Kidney (tissue), 13 donors: ENCODE measurements at regions not wholly inside any gene's neighbourhood (a gene's known extent, or its start where the extent isn't known, plus 50 kb on each side); places are given as distances from the start of the nearest gene placed in this dataset.
"Not testable (repeated sequence)": the region's sequence is repeated elsewhere in the genome, so short reads cannot be mapped to it uniquely, and the experiment has no call there.

Source experiments
- DNase-seq, 5 donors: peaks; one replicate each; pipeline ENCODE4 v3.0.0-alpha.2; 2013 to 2020
- FAIRE-seq: peaks from 2 replicates; lab custom pipeline; 2012; peaks lifted over from hg19 to GRCh38; lab: Jason Lieb, UNC
- H3K27ac ChIP-seq, 2 donors: one replicate each; pipeline ENCODE4 v1.7.0; 2013; ENCODE audit warnings: low read depth in 2 of 2, low read length in 2 of 2, inconsistent platforms in 1 of 2
- H3K27me3 ChIP-seq: one replicate; pipeline ENCODE4 v1.7.1; 2013; ENCODE audit warnings: low read length, inconsistent platforms; ENCODE audit not compliant: control insufficient read depth, insufficient read depth
- H3K36me3 ChIP-seq, 3 donors: one replicate each; pipeline versions ENCODE4 v1.7.0 to v1.7.1; 2013; ENCODE audit warnings: low read length in 3 of 3, control low read depth in 1 of 3, inconsistent platforms in 1 of 3; ENCODE audit not compliant: insufficient read depth in 3 of 3, control insufficient read depth in 2 of 3
- H3K4me1 ChIP-seq, 3 donors: one replicate each; pipeline versions ENCODE4 v1.7.0 to v1.7.1; 2013; ENCODE audit warnings: low read length in 3 of 3, inconsistent platforms in 1 of 3, low read depth in 1 of 3; ENCODE audit not compliant: control insufficient read depth in 2 of 3, insufficient read depth in 2 of 3
- H3K4me3 ChIP-seq, 3 donors: one replicate each; pipeline versions ENCODE4 v1.7.0 to v1.8.1; 2013; ENCODE audit warnings: low read length in 3 of 3, control low read depth in 1 of 3, inconsistent platforms in 1 of 3
- H3K9ac ChIP-seq, 3 donors: one replicate each; pipeline versions ENCODE4 v1.7.0 to v1.7.1; 2013; ENCODE audit warnings: low read length in 3 of 3, control low read depth in 1 of 3, inconsistent platforms in 1 of 3
- H3K9me3 ChIP-seq, 3 donors: one replicate each; pipeline versions ENCODE4 v1.7.0 to v1.7.1; 2013; ENCODE audit warnings: low read length in 3 of 3, control low read depth in 1 of 3, inconsistent platforms in 1 of 3; ENCODE audit not compliant: control insufficient read depth in 2 of 3, insufficient read depth in 1 of 3
- intact Hi-C: fragments of 100-400 bp; cut with DNase I; formaldehyde crosslinking; loops from one replicate; pipeline ENCODE4 v1.11.1; 2022
- TF ChIP-seq, protein P1 (sequence below): IDR thresholded peaks from 3 replicates; pipeline ENCODE4 v1.5.1; 2012; ENCODE audit warnings: mild to moderate bottlenecking, moderate library complexity, borderline replicate concordance; ENCODE audit not compliant: insufficient read depth; ENCODE audit errors: extremely low read depth
- donor health status: control.
- donor health status: control.
- donor health status: control.
- donor health status: control.
- donor health status: control.
- donor health status: DM: yes; HTN: yes; CAD: no.
- donor health status: Normal renal cell carcinoma (clear cell type).

DNA sequence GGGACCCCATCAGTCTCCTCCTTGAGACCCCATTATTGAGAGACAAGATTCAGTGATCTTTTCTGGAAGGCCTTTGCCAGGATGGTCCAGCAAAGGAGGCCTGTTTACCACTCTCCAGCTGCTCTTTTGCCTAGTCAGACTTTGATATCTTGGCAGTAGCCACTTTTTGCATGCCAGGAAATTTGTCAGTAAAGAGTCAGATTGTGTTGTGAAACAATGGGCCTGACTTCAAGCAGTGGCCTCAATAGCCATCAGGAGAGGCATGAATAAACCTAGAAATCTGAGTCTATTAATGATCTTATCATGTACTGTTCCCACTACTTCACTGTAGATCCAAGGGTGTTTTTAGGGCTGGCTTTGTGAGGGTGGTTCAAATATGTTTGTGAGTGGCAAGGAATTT lies 479.4 kb downstream of the JRKL start:
- intact Hi-C loops = no loop called here
- Histone ChIP-seq H3K9ac (no peak overlapping the region), H3K36me3 (no peaks in the 10 kb centered on the region), H3K27me3 (no peaks in the 10 kb centered on the region), H3K9me3 (peaks cover 0 to 3% (median 0%) of the 10 kb centered on the region in 3 donors), H3K4me1 (no peaks in the 10 kb centered on the region), H3K27ac (no peak overlapping the region), H3K4me3 (no peak overlapping the region)
- FAIRE-seq (no peak), DNase-seq (no peak)
- TF ChIP-seq, protein P1, sequence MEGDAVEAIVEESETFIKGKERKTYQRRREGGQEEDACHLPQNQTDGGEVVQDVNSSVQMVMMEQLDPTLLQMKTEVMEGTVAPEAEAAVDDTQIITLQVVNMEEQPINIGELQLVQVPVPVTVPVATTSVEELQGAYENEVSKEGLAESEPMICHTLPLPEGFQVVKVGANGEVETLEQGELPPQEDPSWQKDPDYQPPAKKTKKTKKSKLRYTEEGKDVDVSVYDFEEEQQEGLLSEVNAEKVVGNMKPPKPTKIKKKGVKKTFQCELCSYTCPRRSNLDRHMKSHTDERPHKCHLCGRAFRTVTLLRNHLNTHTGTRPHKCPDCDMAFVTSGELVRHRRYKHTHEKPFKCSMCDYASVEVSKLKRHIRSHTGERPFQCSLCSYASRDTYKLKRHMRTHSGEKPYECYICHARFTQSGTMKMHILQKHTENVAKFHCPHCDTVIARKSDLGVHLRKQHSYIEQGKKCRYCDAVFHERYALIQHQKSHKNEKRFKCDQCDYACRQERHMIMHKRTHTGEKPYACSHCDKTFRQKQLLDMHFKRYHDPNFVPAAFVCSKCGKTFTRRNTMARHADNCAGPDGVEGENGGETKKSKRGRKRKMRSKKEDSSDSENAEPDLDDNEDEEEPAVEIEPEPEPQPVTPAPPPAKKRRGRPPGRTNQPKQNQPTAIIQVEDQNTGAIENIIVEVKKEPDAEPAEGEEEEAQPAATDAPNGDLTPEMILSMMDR = no peak

DNA sequence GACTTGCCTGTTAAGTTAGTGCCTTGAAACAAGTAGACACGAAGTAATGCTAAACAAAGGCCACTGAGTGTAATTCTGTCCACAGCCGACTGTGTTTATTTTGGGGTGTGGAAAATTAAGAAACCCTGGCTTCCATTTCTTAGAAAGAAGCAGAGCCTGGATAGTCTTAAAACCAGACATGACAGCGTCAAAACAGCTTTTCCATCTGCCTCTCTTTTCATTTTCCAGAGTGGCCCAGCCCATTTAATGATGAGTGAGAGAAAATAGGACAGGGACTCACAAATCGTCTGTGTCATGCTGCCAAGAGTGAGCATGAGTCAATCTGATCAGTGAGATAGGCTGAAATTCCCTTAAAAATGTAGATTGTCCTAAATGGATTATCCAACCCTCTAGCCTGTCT lies 485.9 kb downstream of the JRKL start:
- intact Hi-C loops = no loop called here
- Histone ChIP-seq H3K4me3 (no peak overlapping the region), H3K27me3 (no peaks in the 10 kb centered on the region), H3K36me3 (no peaks in the 10 kb centered on the region), H3K27ac (no peak overlapping the region), H3K9ac (no peak overlapping the region), H3K4me1 (no peaks in the 10 kb centered on the region), H3K9me3 (no peaks in the 10 kb centered on the region)
- DNase-seq = no peak
- FAIRE-seq = no peak
- TF ChIP-seq, protein P1 = no peak

DNA sequence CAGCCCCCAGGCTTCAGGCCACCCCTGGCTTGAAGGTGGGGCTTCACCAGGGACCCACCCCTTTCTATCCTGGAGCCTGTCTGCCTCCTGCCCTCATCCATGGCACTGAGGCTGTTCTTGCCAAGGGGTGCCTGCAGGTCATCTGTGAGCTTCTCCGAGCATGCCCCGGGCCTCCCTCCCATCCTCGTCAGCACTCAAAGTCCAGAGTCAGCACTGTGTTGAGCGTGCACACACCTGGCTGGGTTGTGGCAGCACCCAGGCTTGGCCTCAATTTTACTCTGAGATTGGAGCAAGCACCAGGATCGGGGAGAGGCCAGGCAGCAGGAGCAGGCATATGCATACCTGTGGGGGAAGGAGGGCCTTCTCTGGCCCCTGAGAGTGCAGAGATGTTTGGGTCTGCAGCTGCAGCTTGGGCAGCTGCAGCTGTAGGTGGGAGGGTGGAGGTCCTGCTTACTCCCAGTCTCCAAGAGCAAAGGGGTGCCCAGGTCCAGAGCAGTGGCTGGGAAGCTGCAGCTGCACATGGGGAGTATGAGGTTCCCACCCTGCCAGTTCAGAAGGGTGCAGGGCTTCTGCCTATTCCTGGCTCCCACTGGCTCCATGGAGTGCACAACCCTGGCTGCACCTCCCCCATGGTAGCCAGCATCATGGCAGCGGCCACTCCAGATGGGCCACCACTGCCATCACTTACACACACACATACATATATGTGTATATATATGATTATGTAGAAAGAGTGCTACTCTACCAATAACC lies 488.7 kb downstream of the JRKL start:
- TF ChIP-seq, protein P1 = no peak
- DNase-seq (peak in 1 of 5 donors; percentile 46), FAIRE-seq (no peak)
- intact Hi-C loops = no loop called here
- Histone ChIP-seq H3K9me3 (no peaks in the 10 kb centered on the region), H3K27me3 (no peaks in the 10 kb centered on the region), H3K36me3 (no peaks in the 10 kb centered on the region), H3K4me3 (no peak overlapping the region), H3K9ac (no peak overlapping the region), H3K4me1 (no peaks in the 10 kb centered on the region), H3K27ac (no peak overlapping the region)

DNA sequence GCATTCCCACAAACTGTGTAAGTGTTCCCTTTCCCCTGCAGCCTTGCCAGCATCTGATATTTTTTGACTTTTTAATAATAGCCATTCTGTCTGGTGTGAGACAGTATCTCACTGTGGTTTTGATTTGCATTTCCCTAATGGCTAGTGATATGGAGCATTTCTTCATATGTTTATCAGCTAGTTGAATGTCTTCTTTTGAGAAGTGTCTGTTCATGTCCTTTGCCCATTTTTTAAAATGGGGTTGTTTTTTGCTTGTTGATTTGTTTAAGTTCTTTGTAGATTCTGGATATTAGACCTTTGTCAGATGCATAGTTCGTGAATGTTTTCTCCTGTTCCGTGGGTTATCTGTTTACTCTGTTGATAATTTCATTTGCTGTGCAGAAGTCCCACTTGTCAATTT lies 492.8 kb downstream of the JRKL start:
- H3K4me3 ChIP-seq, DNase-seq, intact Hi-C loops, H3K9me3 ChIP-seq, H3K4me1 ChIP-seq, H3K27me3 ChIP-seq, FAIRE-seq, H3K36me3 ChIP-seq, H3K9ac ChIP-seq, H3K27ac ChIP-seq: not testable (repeated sequence)
